Smooth muscle cell (in vitro differentiated cells): ENCODE measurements at regions not wholly inside any gene's neighbourhood (a gene's known extent, or its start where the extent isn't known, plus 50 kb on each side); places are given as distances from the start of the nearest gene placed in this dataset.
A peak's percentile ranks its signal among the peaks of the same experiment; 100 is the strongest.

Experiments used
- DNase-seq: peaks from one replicate; lab custom pipeline; 2025; ENCODE audit not compliant: unreplicated experiment; lab: John Stamatoyannopoulos, UW
- H2AFZ ChIP-seq: fragments of 200-600 bp; sonication (generic); 2 replicates; pipeline ENCODE4 v1.6.0; 2016; ENCODE audit warnings: antibody characterized with exemption, low read depth, mild to moderate bottlenecking
- H3F3A ChIP-seq: fragments of 200-600 bp; sonication (generic); 2 replicates; pipeline ENCODE4 v1.6.0; 2017; ENCODE audit warnings: antibody characterized with exemption, low read depth
- H3K27ac ChIP-seq: fragments of 200-600 bp; sonication (generic); 2 replicates; pipeline ENCODE4 v1.5.1; 2016; ENCODE audit warnings: low read depth, mild to moderate bottlenecking
- H3K27me3 ChIP-seq: fragments of 200-600 bp; sonication (generic); 2 replicates; pipeline ENCODE4 v1.6.1; 2016; ENCODE audit warnings: low read depth, mild to moderate bottlenecking
- H3K36me3 ChIP-seq: fragments of 200-600 bp; sonication (generic); 2 replicates; pipeline ENCODE4 v1.5.1; 2016; ENCODE audit warnings: low read depth
- H3K4me1 ChIP-seq: fragments of 200-600 bp; sonication (generic); 2 replicates; pipeline ENCODE4 v1.5.1; 2016; ENCODE audit warnings: low read depth
- H3K4me2 ChIP-seq: fragments of 200-600 bp; sonication (generic); 2 replicates; pipeline ENCODE4 v1.6.0; 2016; ENCODE audit warnings: mild to moderate bottlenecking
- H3K4me3 ChIP-seq: fragments of 200-600 bp; sonication (generic); 2 replicates; pipeline ENCODE4 v1.5.1; 2016; ENCODE audit warnings: mild to moderate bottlenecking
- H3K79me2 ChIP-seq: fragments of 200-600 bp; sonication (generic); 2 replicates; pipeline ENCODE4 v1.6.0; 2016; ENCODE audit warnings: low read depth, mild to moderate bottlenecking
- H3K9ac ChIP-seq: fragments of 200-600 bp; sonication (generic); 2 replicates; pipeline ENCODE4 v1.6.0; 2016; ENCODE audit warnings: low read depth
- H3K9me3 ChIP-seq: fragments of 200-600 bp; sonication (generic); replicated peaks from 2 replicates; pipeline ENCODE4 v1.5.1; 2016; ENCODE audit warnings: low read depth
- H4K20me1 ChIP-seq: fragments of 200-600 bp; sonication (generic); 2 replicates; pipeline ENCODE4 v1.6.0; 2016; ENCODE audit warnings: low read depth
- WGBS: methylation state at CpG from one replicate; pipeline ENCODE4 v1.1.7; 2016; ENCODE audit warnings: low lambda C conversion rate; 5-methylcytosine and 5-hydroxymethylcytosine counted together
- TF ChIP-seq, protein P1 (sequence below): fragments of 200-600 bp; sonication (generic); IDR thresholded peaks from 2 replicates; pipeline ENCODE4 v1.5.1; 2017; ENCODE audit warnings: borderline replicate concordance, mild to moderate bottlenecking, antibody characterized with exemption; ENCODE audit not compliant: insufficient read depth, poor library complexity, severe bottlenecking

DNA sequence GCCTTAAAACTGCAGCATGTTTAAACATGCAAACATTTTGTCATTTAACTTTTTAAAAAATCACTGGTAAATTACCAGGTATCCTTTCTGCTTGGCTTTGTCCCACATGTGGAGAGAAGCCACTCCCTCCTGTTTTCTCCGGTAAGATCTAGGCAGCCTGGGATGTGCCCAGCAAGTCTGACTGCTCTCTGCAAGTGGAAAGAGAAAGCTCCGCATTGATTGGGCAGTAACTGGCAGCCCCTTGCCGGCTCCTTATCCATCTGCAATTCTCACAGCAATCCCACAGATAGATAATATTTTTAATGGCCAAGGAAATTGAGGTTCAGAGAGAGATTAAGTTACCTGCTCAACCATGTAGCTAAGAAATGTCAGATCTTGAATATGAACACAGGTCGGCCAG is 136.1 kb downstream of the TMEM200C start:
- H3K27me3 ChIP-seq: peaks cover 30% of the 10 kb centered on the region
- H4K20me1 ChIP-seq: no peaks in the 10 kb centered on the region
- H3K27ac ChIP-seq: no peak overlapping the region
- H2AFZ ChIP-seq: no peak overlapping the region
- 48% methylated on average over 4 of the region's 4 CpGs for WGBS
- TF ChIP-seq, protein P1, sequence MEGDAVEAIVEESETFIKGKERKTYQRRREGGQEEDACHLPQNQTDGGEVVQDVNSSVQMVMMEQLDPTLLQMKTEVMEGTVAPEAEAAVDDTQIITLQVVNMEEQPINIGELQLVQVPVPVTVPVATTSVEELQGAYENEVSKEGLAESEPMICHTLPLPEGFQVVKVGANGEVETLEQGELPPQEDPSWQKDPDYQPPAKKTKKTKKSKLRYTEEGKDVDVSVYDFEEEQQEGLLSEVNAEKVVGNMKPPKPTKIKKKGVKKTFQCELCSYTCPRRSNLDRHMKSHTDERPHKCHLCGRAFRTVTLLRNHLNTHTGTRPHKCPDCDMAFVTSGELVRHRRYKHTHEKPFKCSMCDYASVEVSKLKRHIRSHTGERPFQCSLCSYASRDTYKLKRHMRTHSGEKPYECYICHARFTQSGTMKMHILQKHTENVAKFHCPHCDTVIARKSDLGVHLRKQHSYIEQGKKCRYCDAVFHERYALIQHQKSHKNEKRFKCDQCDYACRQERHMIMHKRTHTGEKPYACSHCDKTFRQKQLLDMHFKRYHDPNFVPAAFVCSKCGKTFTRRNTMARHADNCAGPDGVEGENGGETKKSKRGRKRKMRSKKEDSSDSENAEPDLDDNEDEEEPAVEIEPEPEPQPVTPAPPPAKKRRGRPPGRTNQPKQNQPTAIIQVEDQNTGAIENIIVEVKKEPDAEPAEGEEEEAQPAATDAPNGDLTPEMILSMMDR: no peak
- no peak overlapping the region for H3K4me2 ChIP-seq
- no peak overlapping the region for H3K4me3 ChIP-seq
- H3K79me2 ChIP-seq: no peaks in the 10 kb centered on the region
- H3K9me3 ChIP-seq: no peaks in the 10 kb centered on the region
- DNase-seq: no peak
- no peaks in the 10 kb centered on the region for H3K36me3 ChIP-seq
- H3K9ac ChIP-seq: no peak overlapping the region
- H3K4me1 ChIP-seq: peaks cover 10% of the 10 kb centered on the region
- H3F3A ChIP-seq: no peaks in the 10 kb centered on the region

DNA sequence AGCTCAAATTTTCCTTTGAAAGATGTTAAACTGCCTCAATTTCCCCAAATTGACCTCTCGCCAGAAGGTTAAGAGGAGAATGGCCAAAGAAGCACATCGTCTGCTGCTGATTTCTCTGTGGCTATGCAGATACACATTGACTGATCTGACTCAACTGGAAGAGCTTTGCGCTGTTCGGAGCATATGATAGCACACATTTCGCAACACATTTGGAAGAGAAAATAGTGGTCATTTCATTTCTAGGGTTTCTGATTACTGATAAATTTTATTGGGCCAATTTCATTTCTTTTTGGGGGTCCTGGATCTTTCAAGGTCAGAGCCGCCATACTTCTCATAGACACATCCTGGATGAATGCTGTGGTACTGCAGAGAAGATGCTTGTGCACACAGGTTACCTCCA is 138.5 kb downstream of the TMEM200C start:
- Histone ChIP-seq H2AFZ (no peak overlapping the region), H3K36me3 (no peaks in the 10 kb centered on the region), H3K9me3 (no peaks in the 10 kb centered on the region), H3K27me3 (peaks cover 37% of the 10 kb centered on the region), H3K4me1 (peaks cover 10% of the 10 kb centered on the region), H3K4me3 (no peak overlapping the region), H3F3A (no peaks in the 10 kb centered on the region), H3K79me2 (no peaks in the 10 kb centered on the region), H3K27ac (no peak overlapping the region), H4K20me1 (no peaks in the 10 kb centered on the region), H3K4me2 (no peak overlapping the region), H3K9ac (no peak overlapping the region)
- WGBS: 83% methylated on average over 6 of the region's 6 CpGs
- TF ChIP-seq, protein P1: no peak
- no peak for DNase-seq

DNA sequence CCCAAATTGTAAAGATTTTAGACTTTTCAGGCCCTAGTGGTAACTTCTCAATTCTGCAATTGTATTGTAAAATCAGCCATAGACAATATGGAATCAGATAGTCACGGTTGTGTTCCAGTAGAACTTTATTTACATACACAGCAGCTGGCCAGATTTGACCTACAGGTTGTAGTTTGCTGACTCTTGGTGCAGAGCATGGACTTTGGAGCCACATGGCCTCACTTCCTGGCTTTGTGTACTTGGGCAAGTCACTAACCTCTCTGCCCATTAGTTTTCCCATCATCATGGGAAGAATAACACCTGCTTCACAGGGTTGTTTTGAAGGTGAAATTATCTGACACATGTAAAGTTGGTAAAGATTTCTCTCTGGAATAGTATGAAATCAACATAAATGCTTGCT is 147.6 kb downstream of the TMEM200C start:
- H3K27ac ChIP-seq: no peak overlapping the region
- H3K4me1 ChIP-seq: no peaks in the 10 kb centered on the region
- 86% methylated on average over 1 of the region's 1 CpG for WGBS
- no peak overlapping the region for H3K4me2 ChIP-seq
- H3K9me3 ChIP-seq: no peaks in the 10 kb centered on the region
- peaks cover 5% of the 10 kb centered on the region for H3K27me3 ChIP-seq
- H4K20me1 ChIP-seq: no peaks in the 10 kb centered on the region
- no peaks in the 10 kb centered on the region for H3F3A ChIP-seq
- no peak for DNase-seq
- no peak overlapping the region for H3K9ac ChIP-seq
- H3K4me3 ChIP-seq: no peak overlapping the region
- no peaks in the 10 kb centered on the region for H3K36me3 ChIP-seq
- H2AFZ ChIP-seq: no peak overlapping the region
- H3K79me2 ChIP-seq: no peaks in the 10 kb centered on the region
- TF ChIP-seq, protein P1: no peak

DNA sequence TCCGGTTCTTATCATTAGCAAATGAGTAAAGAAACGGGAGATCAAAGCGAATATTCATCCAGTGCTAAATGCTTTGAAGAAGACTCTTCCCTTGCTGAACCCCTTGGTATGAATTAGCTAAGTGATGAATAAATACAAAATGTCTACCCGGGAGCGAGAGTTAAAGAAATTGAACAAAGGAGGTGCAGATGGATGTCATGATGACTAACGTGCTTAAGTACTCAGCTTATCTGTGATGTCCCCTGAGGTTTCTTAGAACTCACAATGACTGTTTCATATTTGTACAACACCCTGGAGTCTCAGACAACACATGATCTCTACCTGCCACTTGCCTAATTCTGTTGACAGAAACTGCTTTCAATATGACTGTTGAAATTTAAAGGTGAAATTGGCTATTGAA is 148.5 kb downstream of the TMEM200C start:
- H2AFZ ChIP-seq: peak overlapping the region; percentile 13
- H3K79me2 ChIP-seq: no peaks in the 10 kb centered on the region
- no peaks in the 10 kb centered on the region for H3F3A ChIP-seq
- no peaks in the 10 kb centered on the region for H4K20me1 ChIP-seq
- no peak overlapping the region for H3K4me2 ChIP-seq
- H3K4me3 ChIP-seq: no peak overlapping the region
- TF ChIP-seq, protein P1: no peak
- H3K27me3 ChIP-seq: peaks cover 5% of the 10 kb centered on the region
- no peaks in the 10 kb centered on the region for H3K9me3 ChIP-seq
- no peak overlapping the region for H3K27ac ChIP-seq
- DNase-seq: no peak
- no peaks in the 10 kb centered on the region for H3K36me3 ChIP-seq
- 44% methylated on average over 6 of the region's 6 CpGs for WGBS
- no peaks in the 10 kb centered on the region for H3K4me1 ChIP-seq
- H3K9ac ChIP-seq: no peak overlapping the region
